Natural killer cell (primary cell): ENCODE measurements at regions not wholly inside any gene's neighbourhood (a gene's known extent, or its start where the extent isn't known, plus 50 kb on each side); places are given as distances from the start of the nearest gene placed in this dataset.

Source experiments
- ATAC-seq, 3 donors: fragments of 150-1000 bp in 2 of 3; fragments of 200-7000 bp in 1 of 3; cut with Tn5 transposase; 1 replicate in 1 of 3; 2 replicates in 2 of 3; pipeline ENCODE4 v1.10.0; 2021; ENCODE audit warnings: mild to moderate bottlenecking in 2 of 3, moderate library complexity in 2 of 3
- DNase-seq, 2 donors: peaks; one replicate each; pipeline versions ENCODE4 v3.0.0 to v3.0.0-alpha.2; 2013 to 2021; ENCODE audit warnings: mixed read lengths in 1 of 2
- H3K27ac ChIP-seq: one replicate; pipeline ENCODE4 v1.5.1; 2013; ENCODE audit warnings: mild to moderate bottlenecking, low read length
- H3K27me3 ChIP-seq: one replicate; pipeline ENCODE4 v1.6.1; 2013; ENCODE audit warnings: low read length; ENCODE audit not compliant: control insufficient read depth, insufficient read depth
- H3K36me3 ChIP-seq: one replicate; pipeline ENCODE4 v1.6.1; 2013; ENCODE audit warnings: low read length; ENCODE audit not compliant: control insufficient read depth, insufficient read depth
- H3K4me1 ChIP-seq: one replicate; pipeline ENCODE4 v1.6.1; 2013; ENCODE audit warnings: low read length; ENCODE audit not compliant: control insufficient read depth, insufficient read depth
- H3K4me3 ChIP-seq: one replicate; pipeline ENCODE4 v1.5.1; 2013; ENCODE audit warnings: low read length
- H3K9me3 ChIP-seq: one replicate; pipeline ENCODE4 v1.6.1; 2013; ENCODE audit warnings: low read length; ENCODE audit not compliant: control insufficient read depth, insufficient read depth
- H3K27ac Mint-ChIP-seq, 2 donors: one replicate each; pipeline ENCODE4 v1.8.0; 2022; ENCODE audit warnings: mild to moderate bottlenecking in 2 of 2, mixed read lengths in 2 of 2, moderate library complexity in 1 of 2
- H3K27me3 Mint-ChIP-seq, 2 donors: one replicate each; pipeline ENCODE4 v1.8.0; 2022; ENCODE audit warnings: low read depth in 2 of 2, mixed read lengths in 2 of 2
- H3K36me3 Mint-ChIP-seq: one replicate; pipeline ENCODE4 v1.8.0; 2022; ENCODE audit warnings: mixed read lengths
- H3K4me1 Mint-ChIP-seq, 2 donors: one replicate each; pipeline ENCODE4 v1.8.0; 2022; ENCODE audit warnings: mixed read lengths in 2 of 2
- H3K4me3 Mint-ChIP-seq: one replicate; pipeline ENCODE4 v1.8.0; 2022; ENCODE audit warnings: mild to moderate bottlenecking, moderate library complexity, mixed read lengths
- H3K9me3 Mint-ChIP-seq, 2 donors: one replicate each; pipeline ENCODE4 v1.8.0; 2022; ENCODE audit warnings: mixed read lengths in 2 of 2
- CTCF ChIP-seq: fragments of 200-600 bp; IDR thresholded peaks from one replicate; pipeline ENCODE4 v1.8.0; 2022; ENCODE audit warnings: antibody characterized with exemption
- WGBS: methylation state at CpG from one replicate; pipeline ENCODE4 v1.1.7; 2013; ENCODE audit warnings: missing lambda C conversion rate; ENCODE audit not compliant: insufficient coverage; 5-methylcytosine and 5-hydroxymethylcytosine counted together
- intact Hi-C: fragments of 100-400 bp; cut with micrococcal nuclease; formaldehyde crosslinking; loops from one replicate; pipeline ENCODE4 v1.14.2; 2022

DNA sequence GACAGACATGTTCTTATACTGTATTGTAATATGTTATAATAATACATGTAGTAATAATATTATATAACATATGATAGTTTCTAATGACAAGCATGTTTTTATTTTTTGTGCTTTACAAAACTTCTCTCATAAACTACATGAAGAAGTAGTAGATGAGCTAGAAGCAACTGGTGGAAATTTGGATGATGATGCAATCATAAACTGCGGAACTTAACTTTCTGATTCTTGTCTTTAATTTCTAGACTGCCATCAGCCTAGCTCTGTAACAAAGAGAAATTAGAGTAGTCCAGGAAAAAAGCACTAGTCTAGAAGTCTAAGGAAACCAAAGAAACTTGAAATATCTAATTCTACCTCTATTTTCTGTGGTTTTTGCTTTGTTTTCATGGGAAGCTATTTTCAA, 71.0 kb upstream of the SPATS2L start:
- Mint-ChIP-seq H3K4me1 (no peaks in the 10 kb centered on the region), H3K27me3 (peaks cover 8 to 35% of the 10 kb centered on the region in 2 donors), H3K4me3 (no peak overlapping the region), H3K36me3 (no peaks in the 10 kb centered on the region), H3K27ac (no peak overlapping the region), H3K9me3 (no peaks in the 10 kb centered on the region)
- H3K27ac ChIP-seq, result no peak overlapping the region
- TF ChIP-seq CTCF, result no peak
- H3K9me3 ChIP-seq, result no peaks in the 10 kb centered on the region
- no peak for DNase-seq
- no peaks in the 10 kb centered on the region for H3K27me3 ChIP-seq
- no peak overlapping the region for H3K4me3 ChIP-seq
- no peak for ATAC-seq
- WGBS, result 83% methylated on average over 1 of the region's 1 CpG
- H3K4me1 ChIP-seq, result no peaks in the 10 kb centered on the region
- intact Hi-C loops, result no loop called here
- H3K36me3 ChIP-seq, result no peaks in the 10 kb centered on the region

GRCh38 chr2:200239216-200239615, 67.3 kb upstream of the SPATS2L start:
- WGBS, result 0% methylated on average over 1 of the region's 2 CpGs
- DNase-seq, result no peak
- no peaks in the 10 kb centered on the region for H3K9me3 Mint-ChIP-seq
- H3K27me3 Mint-ChIP-seq, result peaks cover 7 to 43% of the 10 kb centered on the region in 2 donors
- TF ChIP-seq CTCF, result no peak
- no peak overlapping the region for H3K27ac Mint-ChIP-seq
- intact Hi-C loops, result no loop called here
- H3K27ac ChIP-seq, result no peak overlapping the region
- H3K9me3 ChIP-seq, result no peaks in the 10 kb centered on the region
- H3K4me1 Mint-ChIP-seq, result no peaks in the 10 kb centered on the region
- H3K4me3 ChIP-seq, result no peak overlapping the region
- H3K27me3 ChIP-seq, result no peaks in the 10 kb centered on the region
- H3K36me3 Mint-ChIP-seq, result no peaks in the 10 kb centered on the region
- no peaks in the 10 kb centered on the region for H3K4me1 ChIP-seq
- no peak overlapping the region for H3K4me3 Mint-ChIP-seq
- no peaks in the 10 kb centered on the region for H3K36me3 ChIP-seq
- no peak for ATAC-seq

- no peak for TF ChIP-seq CTCF
- peaks cover 4 to 27% of the 10 kb centered on the region in 2 donors for H3K27me3 Mint-ChIP-seq
- no peak overlapping the region for H3K4me3 ChIP-seq
These were observed 63.9 kb upstream of the SPATS2L start for GRCh38 chr2:200242570-200242969.

GRCh38 chr2:200243441-200243840, 63.1 kb upstream of the SPATS2L start:
- intact Hi-C loops, result no loop called here
- DNase-seq, result no peak
- no peak overlapping the region for H3K4me3 ChIP-seq
- no peak for ATAC-seq
- H3K36me3 Mint-ChIP-seq, result no peaks in the 10 kb centered on the region
- H3K27me3 Mint-ChIP-seq, result peaks cover 4 to 18% of the 10 kb centered on the region in 2 donors
- WGBS, result 89% methylated on average over 6 of the region's 7 CpGs
- TF ChIP-seq CTCF, result no peak
- no peaks in the 10 kb centered on the region for H3K9me3 Mint-ChIP-seq
- no peaks in the 10 kb centered on the region for H3K36me3 ChIP-seq
- H3K4me1 ChIP-seq, result no peaks in the 10 kb centered on the region
- H3K27me3 ChIP-seq, result no peaks in the 10 kb centered on the region
- no peaks in the 10 kb centered on the region for H3K9me3 ChIP-seq
- H3K27ac Mint-ChIP-seq, result no peak overlapping the region
- no peaks in the 10 kb centered on the region for H3K4me1 Mint-ChIP-seq
- H3K4me3 Mint-ChIP-seq, result no peak overlapping the region
- H3K27ac ChIP-seq, result no peak overlapping the region

More at GRCh38 chr2:200242570-200242969, 63.9 kb upstream of the SPATS2L start:
- intact Hi-C loops, result no loop called here
- no peaks in the 10 kb centered on the region for H3K9me3 ChIP-seq
- H3K36me3 ChIP-seq, result no peaks in the 10 kb centered on the region
- DNase-seq (no peak), ATAC-seq (no peak)
- 75% methylated on average over 2 of the region's 4 CpGs for WGBS
- H3K27ac Mint-ChIP-seq, result no peak overlapping the region
- no peaks in the 10 kb centered on the region for H3K27me3 ChIP-seq
- no peak overlapping the region for H3K27ac ChIP-seq
- H3K4me1 ChIP-seq, result no peaks in the 10 kb centered on the region
- H3K4me1 Mint-ChIP-seq, result no peaks in the 10 kb centered on the region
- no peak overlapping the region for H3K4me3 Mint-ChIP-seq
- H3K9me3 Mint-ChIP-seq, result no peaks in the 10 kb centered on the region
- no peaks in the 10 kb centered on the region for H3K36me3 Mint-ChIP-seq
